Stimulated activated CD8-positive, alpha-beta memory T cell treated with anti-CD3 and anti-CD28 coated beads, Interleukin-4, amount 100 ng/mL, for 24 hours (primary cell): ENCODE measurements at regions not wholly inside any gene's neighbourhood (a gene's known extent, or its start where the extent isn't known, plus 50 kb on each side); places are given as distances from the start of the nearest gene placed in this dataset.
"Not testable (repeated sequence)": the region's sequence is repeated elsewhere in the genome, so short reads cannot be mapped to it uniquely, and the experiment has no call there.

ENCODE experiments used
- DNase-seq: peaks from one replicate; pipeline ENCODE4 v3.0.0-alpha.2; 2020; ENCODE audit warnings: low read depth

DNA sequence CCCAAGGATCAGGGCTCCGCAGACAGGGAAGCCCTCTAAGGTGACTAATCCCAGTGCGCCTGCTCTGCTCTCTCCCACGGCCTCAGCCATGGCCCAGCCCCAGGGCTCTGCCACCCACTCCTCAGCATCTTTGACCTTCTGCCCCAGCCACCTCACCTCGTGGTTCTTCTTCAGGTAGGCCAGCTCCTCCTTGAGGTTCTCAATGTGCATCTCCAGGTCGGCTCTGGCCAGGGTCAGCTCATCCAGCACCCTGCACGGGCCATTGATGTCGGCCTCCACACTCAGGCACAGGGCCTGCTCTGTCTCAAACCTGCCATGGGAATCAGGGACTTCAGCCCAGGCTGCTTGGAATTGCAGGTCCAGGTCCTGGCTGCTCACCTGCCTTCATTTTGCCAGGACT lies 128.4 kb downstream of the TNFRSF13B start:
- not testable (repeated sequence) for DNase-seq

DNA sequence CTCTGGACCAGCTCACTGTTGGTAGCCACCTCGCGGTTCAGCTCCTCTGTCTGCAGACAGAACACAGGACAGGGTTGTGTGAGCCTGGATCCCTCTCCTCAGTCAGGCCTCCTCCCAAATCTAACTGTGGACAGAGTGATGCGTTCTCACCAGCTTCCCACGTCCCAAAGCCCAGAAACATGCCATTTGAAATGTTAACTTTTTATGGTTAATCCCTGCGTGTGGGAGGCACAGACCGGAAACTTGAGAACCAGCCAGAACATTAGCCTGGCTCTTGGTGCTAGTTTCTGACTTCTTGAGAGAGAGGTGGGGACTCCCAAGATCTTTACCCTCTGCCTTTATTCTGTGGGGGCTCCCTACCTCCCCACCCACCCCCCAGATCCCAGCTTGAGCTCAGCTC lies 129.6 kb downstream of the TNFRSF13B start:
- not testable (repeated sequence) for DNase-seq

DNA sequence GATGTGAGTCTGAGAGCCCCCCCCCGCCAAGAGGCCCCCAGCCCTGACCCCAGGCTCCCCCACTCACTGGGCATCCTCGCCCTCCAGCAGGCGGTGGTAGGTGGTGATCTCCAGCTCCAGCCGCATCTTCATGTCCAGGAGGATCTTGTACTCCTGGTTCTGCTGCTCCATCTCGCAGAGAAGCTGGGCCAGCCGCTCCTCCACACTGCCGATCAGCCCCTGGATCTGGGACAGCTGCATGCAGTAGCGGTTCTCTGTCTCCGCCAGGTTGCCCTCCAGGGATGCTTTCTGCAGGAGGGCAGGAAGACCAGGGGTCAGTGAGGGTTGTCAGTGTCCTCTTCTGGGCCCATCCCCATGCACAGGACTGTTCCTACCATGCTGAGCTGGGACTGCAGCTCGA lies 130.0 kb downstream of the TNFRSF13B start:
- DNase-seq: not testable (repeated sequence)

DNA sequence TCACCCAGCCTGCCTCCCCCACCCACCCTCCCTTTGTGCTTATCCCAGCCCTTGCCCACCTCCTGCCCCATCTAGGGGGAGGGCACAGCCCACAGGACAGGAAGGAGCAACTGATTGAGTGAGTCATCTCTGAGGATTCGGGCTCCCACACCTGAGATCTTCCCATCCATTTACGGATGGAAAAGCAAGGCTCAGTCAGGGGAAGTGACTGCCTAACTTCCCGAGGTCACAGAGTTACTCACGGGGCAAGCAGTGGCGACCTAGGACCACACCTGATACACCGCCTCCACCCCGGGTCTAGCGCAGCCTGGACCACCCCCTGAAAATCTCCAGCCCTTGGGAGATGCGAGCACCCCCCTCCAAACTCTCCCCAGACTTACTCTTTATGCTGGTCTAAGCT lies 131.7 kb downstream of the TNFRSF13B start:
- DNase-seq: not testable (repeated sequence)

DNA sequence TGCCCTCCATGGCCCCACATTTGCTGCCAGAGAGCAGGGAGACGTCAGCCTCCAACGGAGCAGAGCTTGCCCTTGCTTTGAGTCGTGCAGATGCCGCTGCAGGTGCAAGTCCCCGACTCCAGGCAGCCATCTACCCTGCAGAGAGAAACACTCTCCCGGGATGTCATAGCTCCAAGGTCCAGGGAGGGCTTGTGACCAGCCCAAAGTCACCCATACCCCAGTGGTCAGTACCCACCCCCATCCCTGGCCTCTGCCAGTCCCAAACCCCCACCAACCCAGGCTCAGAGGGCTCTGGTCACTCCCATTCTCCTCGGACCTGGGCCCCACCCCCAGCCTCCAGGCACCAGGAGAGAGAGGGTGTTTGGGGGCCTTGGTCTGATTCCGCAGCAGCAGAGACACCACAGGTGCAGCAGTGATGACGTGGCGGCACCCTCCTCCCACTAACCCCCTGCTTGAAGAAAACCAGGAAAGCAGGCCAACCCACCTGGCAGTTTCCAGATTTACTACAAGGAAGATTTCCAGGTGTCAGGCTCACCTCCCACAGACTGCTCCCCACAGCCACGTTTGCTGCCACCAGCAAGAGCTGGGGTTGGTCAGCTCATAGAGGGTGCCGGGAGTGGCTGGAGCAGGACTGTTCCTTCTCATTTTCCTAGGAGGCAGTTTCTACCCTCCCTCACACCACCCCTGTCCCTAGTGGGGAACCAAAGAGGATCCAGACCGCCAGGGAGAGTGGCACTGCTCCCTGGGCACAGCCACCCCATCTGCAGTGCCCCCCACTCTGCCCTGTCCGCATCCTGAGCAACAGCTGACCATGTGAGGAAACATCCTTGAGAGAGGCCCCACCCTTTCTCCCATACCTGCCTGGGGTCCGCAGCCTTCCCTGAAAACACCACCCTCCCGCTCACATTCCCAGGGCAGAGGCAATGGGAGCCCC lies 132.4 kb downstream of the TNFRSF13B start:
- not testable (repeated sequence) for DNase-seq

DNA sequence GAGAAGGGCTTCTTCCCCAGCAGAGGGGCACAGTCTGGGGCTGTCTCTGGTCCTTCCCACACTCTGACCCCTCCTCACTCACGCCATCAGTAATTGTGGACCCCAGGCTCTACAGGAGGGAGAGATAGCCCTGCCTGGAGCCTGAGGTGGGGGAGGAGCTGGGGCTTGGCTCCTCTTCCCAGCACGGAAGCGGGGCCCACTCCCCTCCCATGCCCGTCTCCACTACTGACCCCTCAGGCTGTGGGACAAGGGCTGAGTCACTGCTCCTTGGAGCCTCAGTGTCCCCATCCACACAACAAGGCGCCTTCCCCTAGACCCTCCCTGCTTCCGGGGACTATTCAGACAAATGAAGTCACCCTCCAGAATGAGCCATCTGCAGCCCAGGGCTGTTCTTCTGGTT lies 133.1 kb downstream of the TNFRSF13B start:
- DNase-seq: not testable (repeated sequence)

DNA sequence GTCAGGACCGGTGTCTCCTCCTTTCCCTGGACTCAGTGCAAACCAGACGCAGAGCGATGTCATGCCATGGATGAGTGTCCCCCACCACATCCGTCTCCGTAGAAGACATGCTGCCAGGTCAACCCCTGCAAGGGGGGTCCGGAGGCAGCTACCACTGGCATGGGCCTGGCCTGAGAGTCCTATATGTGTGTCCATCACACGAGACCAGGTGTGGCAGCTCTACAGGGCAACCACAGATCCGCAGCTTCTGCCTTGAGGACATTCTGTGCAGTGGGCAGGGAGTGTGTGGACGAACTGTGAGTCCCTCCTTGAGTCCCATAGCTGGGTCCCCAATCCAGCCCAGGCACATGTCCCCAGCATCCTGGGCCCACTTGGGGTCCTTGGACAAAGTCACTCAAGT lies 133.6 kb downstream of the TNFRSF13B start:
- DNase-seq: not testable (repeated sequence)

DNA sequence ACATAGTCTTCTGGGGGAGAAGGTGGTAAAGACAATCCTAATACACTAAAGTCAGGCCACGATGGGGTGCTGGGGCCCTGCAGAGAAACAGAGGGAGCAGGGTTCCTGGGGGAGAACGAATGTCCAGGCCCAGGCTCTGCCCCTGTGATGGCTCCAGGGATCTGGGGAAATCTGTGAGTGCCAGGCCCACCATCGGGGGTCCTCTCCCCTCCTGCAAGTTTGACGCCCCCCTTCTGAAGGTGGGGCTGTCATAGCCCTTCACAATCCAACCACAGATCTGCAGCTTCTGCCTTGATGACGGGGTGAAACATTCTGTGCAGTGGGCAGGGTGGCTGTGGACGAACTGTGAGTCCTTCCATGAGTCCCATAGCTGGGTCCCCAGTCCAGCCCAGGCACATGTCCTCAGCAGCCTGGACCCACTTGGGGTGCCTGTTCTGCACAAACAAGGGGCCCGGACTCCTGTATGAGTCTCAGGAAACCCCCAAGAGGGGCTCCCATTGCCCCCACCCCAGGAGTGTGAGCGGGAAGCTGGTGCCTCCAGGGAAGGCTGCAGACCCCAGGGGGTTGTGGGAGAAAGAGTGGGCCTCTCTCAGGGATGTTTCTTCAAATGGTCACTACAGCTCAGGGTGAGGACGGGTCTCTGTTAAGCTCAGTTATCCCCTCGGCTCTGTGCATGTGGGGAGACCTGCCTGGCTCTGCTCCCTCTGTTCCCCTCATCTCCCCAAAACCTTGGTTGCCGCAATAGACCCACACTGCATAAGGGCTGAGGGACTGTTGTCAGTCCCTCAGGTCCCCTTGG lies 134.3 kb downstream of the TNFRSF13B start:
- DNase-seq: not testable (repeated sequence)

DNA sequence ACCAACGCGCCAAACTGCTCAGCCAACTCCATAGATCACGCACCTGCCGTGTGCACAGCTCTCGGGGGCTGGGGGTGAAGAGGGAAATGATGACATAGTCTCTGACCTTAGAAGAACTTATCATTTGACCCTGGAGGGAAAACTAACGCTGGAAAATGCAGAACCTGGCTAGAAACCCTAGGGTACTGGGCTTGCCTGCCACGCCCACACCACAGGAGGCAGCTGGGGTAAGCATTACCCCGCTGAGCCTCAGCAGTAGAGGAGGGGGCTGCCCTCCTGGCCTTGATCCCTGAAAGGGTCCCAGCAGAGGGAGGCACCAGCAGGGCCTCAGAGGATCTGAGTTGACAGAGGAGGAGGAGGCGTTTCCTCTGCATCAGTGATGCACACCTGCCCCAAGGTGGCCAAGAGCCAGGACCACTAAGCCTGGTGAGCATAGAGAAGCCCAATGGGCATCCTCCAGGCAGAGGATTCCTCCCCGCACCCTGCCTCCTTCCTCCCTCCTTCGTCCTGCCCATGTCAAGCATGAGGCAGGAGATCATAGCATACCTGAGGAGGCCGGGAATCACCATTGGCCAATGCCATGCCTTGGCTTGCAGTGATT lies 135.5 kb downstream of the TNFRSF13B start:
- DNase-seq: not testable (repeated sequence)

DNA sequence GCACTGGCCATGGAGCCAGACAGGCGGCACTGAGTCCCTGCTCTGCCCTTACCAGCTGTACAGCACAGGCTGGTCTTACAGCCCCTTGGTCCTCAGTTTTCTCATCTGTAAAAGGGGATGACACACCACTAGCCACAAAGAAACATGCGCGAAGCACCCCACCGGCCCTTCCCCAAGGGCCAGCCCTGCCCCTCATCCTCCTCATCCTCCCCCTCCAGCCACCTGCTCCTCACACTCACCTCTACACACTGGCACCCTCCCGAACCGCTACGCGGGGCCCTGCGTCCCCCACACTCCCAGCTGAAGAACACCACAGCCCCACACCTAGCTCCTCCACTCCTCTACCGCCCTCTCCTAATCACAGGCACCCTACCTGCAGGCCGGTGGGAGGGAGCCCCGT lies 138.4 kb downstream of the TNFRSF13B start:
- DNase-seq: not testable (repeated sequence)

DNA sequence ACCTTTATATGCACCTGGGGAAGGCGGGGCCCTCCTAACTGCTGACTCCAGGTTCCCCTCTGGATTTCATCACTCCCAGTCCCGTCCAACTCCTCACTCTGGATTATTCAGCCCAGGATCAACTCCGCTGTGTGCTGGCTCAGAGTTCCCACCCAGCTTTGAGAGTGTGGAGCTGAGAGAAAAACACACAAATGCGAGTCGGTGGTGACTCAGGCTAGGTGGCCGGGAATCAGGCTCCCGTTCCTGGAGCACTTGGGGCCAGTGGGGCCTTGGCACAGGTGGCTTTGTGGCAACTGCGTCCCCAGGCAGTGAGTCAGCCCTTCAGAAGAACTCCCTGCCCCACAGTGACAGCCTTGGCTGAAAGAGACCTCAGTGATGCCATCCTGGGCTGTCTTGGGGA lies 139.1 kb downstream of the TNFRSF13B start:
- not testable (repeated sequence) for DNase-seq

DNA sequence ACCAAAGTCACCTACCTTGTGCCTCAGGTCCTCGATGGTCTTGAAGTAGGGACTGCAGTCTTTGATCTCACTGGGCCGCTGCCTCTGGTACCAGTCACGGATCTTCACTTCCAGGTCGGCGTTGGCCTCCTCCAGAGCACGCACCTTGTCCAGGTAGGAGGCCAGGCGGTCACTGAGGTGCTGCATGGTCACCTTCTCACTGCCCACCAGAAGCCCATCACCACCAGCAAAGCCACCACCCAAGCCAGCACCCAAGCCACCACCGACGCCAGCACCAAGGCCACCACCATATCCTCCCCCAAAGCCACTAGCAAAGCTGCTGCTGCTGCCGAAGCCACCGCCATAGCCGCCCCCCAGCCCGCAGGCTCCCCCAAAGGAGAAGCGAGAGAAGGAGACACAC lies 139.7 kb downstream of the TNFRSF13B start:
- DNase-seq: not testable (repeated sequence)

DNA sequence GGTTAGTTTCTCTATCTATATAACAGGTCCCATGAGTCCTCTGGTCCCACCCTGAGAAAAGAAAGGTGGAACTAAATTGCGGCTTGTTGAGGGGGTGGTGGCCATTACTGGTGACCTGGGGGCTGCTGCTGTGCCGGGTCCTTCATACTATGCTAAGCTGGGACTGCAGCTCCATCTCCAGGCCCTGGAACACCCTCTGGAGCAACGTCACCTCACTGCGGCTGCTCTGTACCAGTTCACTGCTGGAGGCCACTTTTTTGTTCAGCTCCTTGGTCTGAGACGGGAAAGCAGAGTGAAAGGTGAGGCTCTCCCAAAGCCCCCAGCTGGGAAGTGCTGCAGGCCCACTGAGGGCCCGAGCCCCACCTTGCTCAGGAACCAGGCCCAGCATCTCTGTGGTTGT lies 140.7 kb downstream of the CCDC144A start:
- not testable (repeated sequence) for DNase-seq

DNA sequence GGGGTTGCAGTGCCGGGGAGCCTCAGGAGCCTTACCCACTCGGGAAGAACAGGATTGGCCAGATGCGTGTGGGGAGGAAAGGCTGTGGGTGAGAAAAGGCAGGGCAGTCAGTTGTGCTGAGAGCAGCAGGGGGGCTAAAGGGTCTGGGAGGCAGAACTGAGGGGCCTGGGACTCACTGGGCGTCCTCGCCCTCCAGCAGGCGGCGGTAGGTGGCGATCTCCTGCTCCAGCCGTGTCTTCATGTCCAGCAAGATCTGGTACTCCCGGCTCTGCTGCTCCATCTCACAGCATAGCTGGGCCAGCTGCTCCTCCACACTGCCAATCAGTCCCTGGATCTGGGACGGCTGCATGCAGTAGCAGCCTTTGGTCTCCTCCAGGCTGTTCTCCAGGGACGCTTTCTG lies 140.2 kb downstream of the CCDC144A start:
- not testable (repeated sequence) for DNase-seq
